ENCODE measurements at regions not wholly inside any gene's neighbourhood (a gene's known extent, or its start where the extent isn't known, plus 50 kb on each side); places are given as distances from the start of the nearest gene placed in this dataset.

DNA sequence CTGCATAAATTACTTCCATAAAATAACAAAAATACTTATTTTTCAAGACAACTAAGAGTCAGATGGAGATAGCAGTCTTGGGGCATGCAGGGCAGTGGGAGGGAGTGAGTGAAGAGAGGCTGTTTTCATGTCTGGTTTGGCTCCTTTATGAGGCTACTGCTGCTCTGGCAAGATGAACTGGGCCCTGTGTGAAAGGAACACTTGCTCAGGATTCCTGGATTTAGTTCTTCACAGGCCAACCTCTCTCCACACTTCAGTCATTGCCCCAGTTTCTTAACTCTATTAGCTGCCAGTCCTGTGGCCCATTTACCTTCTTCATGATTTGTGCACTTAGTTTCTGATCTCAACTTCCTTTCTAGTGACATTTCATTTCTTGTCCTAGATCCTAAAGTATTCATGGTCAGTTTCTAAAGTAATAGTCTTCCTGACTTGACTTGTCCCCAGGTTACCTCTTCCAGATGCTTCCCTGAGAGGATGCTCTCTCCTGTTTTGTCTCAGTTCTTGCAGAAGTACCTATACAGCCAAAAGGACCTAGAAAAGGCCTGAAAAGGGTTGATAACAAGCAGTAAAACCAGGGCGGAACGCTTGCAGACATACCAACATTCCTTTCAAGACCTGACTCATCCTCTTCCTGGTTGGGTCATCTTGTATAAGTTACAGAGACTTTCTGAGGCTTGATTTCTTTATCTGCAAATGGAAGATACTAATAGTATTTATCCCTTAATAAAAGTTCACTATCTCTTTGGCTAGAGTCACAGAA lies 77.0 kb upstream of the ZFAND5 start:
- H3F3A ChIP-seq (ENCODE audit: low read length, unreplicated experiment): peaks cover 13% of the 10 kb centered on the region
- H3K9me2 ChIP-seq (replicated peaks; ENCODE audit: low read length): no peaks in the 10 kb centered on the region
- POLR2A ChIA-PET (ENCODE audit: unreplicated experiment): no interaction called here
- no peak overlapping the region for H2AFZ ChIP-seq (ENCODE audit: low read length)
- DNase-seq (peak; percentile 84), ATAC-seq (peak; percentile 65)
- H3K36me3 ChIP-seq (ENCODE audit: low read depth, low read length): no peaks in the 10 kb centered on the region
- no peaks in the 10 kb centered on the region for H3K9me3 ChIP-seq (ENCODE audit: low read length)
- H3K4me2 ChIP-seq (ENCODE audit: low read length): peak overlapping the region; percentile 32
- no peaks in the 10 kb centered on the region for H3K79me2 ChIP-seq (ENCODE audit: low read length)
- intact Hi-C loops (cut with micrococcal nuclease): loop anchor here (2.0 to 5.0 kb wide), 4 partner anchors 35 to 151 kb away; no protein-coding TSS in a partner anchor
- no peaks in the 10 kb centered on the region for H3K27me3 ChIP-seq (ENCODE audit: low read length)
- no peak for TF ChIP-seq EZH2 (IDR thresholded peaks at IDR 0.05; ENCODE audit: low read length, unreplicated experiment)
- TF ChIP-seq EZH2phosphoT487 (IDR thresholded peaks at IDR 0.05; ENCODE audit: borderline replicate concordance, low read length): no peak
- TF ChIP-seq, protein P1, sequence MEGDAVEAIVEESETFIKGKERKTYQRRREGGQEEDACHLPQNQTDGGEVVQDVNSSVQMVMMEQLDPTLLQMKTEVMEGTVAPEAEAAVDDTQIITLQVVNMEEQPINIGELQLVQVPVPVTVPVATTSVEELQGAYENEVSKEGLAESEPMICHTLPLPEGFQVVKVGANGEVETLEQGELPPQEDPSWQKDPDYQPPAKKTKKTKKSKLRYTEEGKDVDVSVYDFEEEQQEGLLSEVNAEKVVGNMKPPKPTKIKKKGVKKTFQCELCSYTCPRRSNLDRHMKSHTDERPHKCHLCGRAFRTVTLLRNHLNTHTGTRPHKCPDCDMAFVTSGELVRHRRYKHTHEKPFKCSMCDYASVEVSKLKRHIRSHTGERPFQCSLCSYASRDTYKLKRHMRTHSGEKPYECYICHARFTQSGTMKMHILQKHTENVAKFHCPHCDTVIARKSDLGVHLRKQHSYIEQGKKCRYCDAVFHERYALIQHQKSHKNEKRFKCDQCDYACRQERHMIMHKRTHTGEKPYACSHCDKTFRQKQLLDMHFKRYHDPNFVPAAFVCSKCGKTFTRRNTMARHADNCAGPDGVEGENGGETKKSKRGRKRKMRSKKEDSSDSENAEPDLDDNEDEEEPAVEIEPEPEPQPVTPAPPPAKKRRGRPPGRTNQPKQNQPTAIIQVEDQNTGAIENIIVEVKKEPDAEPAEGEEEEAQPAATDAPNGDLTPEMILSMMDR (conservative IDR thresholded peaks at IDR 0.05; ENCODE audit: low read depth, low read length): no peak
- no peak overlapping the region for H3K9ac ChIP-seq (ENCODE audit: low read length)
- H4K20me1 ChIP-seq (ENCODE audit: low read length): no peaks in the 10 kb centered on the region
- no peak overlapping the region for H3K4me3 ChIP-seq (ENCODE audit: low read length)
- peak overlapping the region; percentile 83 for H3K27ac ChIP-seq (ENCODE audit: low read length)
- CTCF ChIA-PET: no interaction called here
- no TSS peak for BruUV-seq (replicated peaks)
- peaks cover 57% of the 10 kb centered on the region for H3K4me1 ChIP-seq (ENCODE audit: insufficient read depth, low read length)

DNA sequence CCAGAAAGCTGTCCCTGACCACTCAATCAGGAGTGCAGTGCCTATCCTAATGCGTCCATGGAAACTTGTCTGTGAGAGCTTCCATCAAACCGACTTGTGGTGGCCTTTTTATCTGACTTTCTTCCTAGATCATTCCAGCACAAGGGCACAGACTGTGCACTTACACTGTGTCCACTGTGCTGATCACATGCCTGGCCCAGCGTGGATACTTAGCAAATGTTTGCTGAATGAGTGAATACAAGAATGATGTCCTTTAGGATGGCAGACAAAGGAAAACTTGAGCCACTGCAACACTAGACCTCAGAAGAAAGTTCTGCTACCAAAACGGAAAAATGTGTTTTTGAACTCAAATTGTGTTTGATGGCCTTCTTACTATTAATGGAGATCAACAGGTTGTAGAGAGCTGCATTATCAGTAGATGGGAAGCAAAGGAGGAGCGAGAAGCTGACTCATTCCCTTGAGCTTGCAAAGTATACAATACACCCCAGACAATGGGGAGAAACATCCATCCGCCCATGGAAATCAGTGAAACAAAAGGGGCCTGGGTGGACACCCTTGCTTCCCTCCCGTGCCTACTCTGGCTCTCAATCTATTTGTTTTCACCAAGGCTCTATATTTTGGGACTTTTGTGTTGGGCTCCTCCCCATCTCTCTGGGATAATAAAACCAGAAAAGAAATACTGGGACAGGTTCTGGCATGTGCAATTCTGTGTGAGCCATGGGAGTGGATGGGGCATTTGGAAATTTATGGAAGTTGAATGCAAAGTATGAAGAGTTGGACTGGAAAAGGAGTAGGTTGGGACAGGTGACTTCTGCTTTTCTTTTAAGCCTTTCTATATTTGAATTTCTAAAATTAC lies 76.2 kb upstream of the ZFAND5 start:
- peak; percentile 31; the same call in 1 of the 2 replicates for ATAC-seq
- peak overlapping the region; percentile 32; the same call in 1 of the 2 replicates for H3K4me2 ChIP-seq (ENCODE audit: low read length)
- peak; percentile 33 for DNase-seq
- H3K4me1 ChIP-seq (ENCODE audit: insufficient read depth, low read length): peaks cover 57% of the 10 kb centered on the region
- BruUV-seq (replicated peaks): no TSS peak
- H3K9ac ChIP-seq (ENCODE audit: low read length): no peak overlapping the region
- no peaks in the 10 kb centered on the region for H3K79me2 ChIP-seq (ENCODE audit: low read length)
- H3K9me2 ChIP-seq (replicated peaks; ENCODE audit: low read length): no peaks in the 10 kb centered on the region
- no peaks in the 10 kb centered on the region for H3K27me3 ChIP-seq (ENCODE audit: low read length)
- H3F3A ChIP-seq (ENCODE audit: low read length, unreplicated experiment): peaks cover 13% of the 10 kb centered on the region
- intact Hi-C loops (cut with micrococcal nuclease): loop anchor here (5.0 kb wide), 2 partner anchors 136 to 149 kb away; no protein-coding TSS in a partner anchor
- ChIA-PET POLR2A (ENCODE audit: unreplicated experiment) (no interaction called here), CTCF (no interaction called here)
- H3K9me3 ChIP-seq (ENCODE audit: low read length): no peaks in the 10 kb centered on the region
- H3K4me3 ChIP-seq (ENCODE audit: low read length): no peak overlapping the region
- H3K36me3 ChIP-seq (ENCODE audit: low read depth, low read length): no peaks in the 10 kb centered on the region
- TF ChIP-seq EZH2 (IDR thresholded peaks at IDR 0.05; ENCODE audit: low read length, unreplicated experiment) (no peak), EZH2phosphoT487 (IDR thresholded peaks at IDR 0.05; ENCODE audit: borderline replicate concordance, low read length) (no peak)
- TF ChIP-seq, protein P1 (conservative IDR thresholded peaks at IDR 0.05; ENCODE audit: low read depth, low read length): no peak
- no peak overlapping the region for H2AFZ ChIP-seq (ENCODE audit: low read length)
- peak overlapping the region; percentile 83; the same call in 1 of the 2 replicates for H3K27ac ChIP-seq (ENCODE audit: low read length)
- no peaks in the 10 kb centered on the region for H4K20me1 ChIP-seq (ENCODE audit: low read length)

Data from PC-3 (cell line).